Erythroblast (primary cell): ENCODE measurements at regions not wholly inside any gene's neighbourhood (a gene's known extent, or its start where the extent isn't known, plus 50 kb on each side); places are given as distances from the start of the nearest gene placed in this dataset.

ENCODE experiments used
- GATA1 ChIP-seq: IDR thresholded peaks from 2 replicates; pipeline ENCODE4 v1.6.1; 2011; ENCODE audit warnings: low read depth, mild to moderate bottlenecking, control low read depth, low read length, moderate library complexity
- POLR2A ChIP-seq: IDR thresholded peaks from 2 replicates; pipeline ENCODE4 v1.6.1; 2011; ENCODE audit warnings: mild to moderate bottlenecking, low read length

DNA sequence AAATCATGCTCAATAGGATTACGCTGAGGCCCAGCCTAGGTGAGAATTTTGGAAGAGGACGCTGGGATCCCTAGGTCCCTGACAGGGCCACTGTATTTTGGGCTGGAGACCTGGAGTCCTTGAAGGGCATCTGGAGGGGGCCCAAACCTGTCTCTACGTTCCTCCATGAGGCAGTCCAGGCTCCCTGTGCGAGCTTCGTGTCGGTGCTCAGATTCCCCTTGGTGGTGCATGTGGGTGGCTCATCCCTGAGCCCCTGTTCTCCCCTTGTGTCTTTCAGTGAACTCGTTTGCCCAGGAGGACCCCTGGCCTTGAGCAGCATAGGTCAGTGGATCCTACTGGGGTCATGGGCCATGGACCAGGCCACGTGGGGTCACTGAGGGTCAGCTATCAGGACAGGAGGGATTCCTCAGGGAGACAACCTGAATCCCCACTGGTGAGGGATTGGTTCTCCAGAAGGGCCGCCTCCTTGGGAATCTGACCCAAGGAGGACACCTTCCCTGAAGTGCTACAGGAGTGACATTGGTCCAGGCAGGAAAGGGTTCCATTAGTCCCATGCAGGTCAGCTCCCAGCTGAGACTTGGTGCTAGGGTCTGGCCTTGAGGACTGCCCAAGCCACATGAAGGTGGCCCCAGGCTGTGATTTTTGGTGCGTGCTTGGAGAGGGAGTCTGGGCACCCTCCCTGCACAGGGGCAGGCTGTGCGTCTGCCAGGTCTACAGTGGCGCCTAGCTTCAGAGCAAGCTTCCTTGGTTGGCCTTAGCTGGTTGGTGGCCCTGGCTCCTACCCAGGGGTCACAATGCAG lies 229.8 kb downstream of the SNRPN start:
- no peak for TF ChIP-seq POLR2A
- no peak for TF ChIP-seq GATA1
